Vagina (tissue), 2 donors: ENCODE measurements at regions not wholly inside any gene's neighbourhood (a gene's known extent, or its start where the extent isn't known, plus 50 kb on each side); places are given as distances from the start of the nearest gene placed in this dataset.
"Not testable (repeated sequence)": the region's sequence is repeated elsewhere in the genome, so short reads cannot be mapped to it uniquely, and the experiment has no call there.

Experiments
- DNase-seq, 2 donors: peaks; one replicate each; pipeline ENCODE4 v3.0.0-alpha.2; 2017; ENCODE audit errors: extremely low spot score in 2 of 2
- H3K27ac ChIP-seq: fragments of 200-600 bp; sonication (generic); one replicate; pipeline ENCODE4 v1.5.1; 2019
- H3K27me3 ChIP-seq: fragments of 200-600 bp; sonication (generic); one replicate; pipeline ENCODE4 v1.5.1; 2019
- H3K36me3 ChIP-seq, 2 donors: fragments of 200-600 bp; sonication (generic); one replicate each; pipeline ENCODE4 v1.5.1; 2017 to 2019
- H3K4me1 ChIP-seq: fragments of 200-600 bp; sonication (generic); one replicate; pipeline ENCODE4 v1.5.1; 2019
- H3K4me3 ChIP-seq, 2 donors: fragments of 200-600 bp; sonication (generic); 1 replicate in 1 of 2; 2 replicates in 1 of 2; pipeline ENCODE4 v1.5.1; 2016 to 2019
- H3K9me3 ChIP-seq: fragments of 200-600 bp; sonication (generic); one replicate; pipeline ENCODE4 v1.5.1; 2019
- POLR2A ChIP-seq, 2 donors: fragments of 450-650 bp; IDR thresholded peaks; one replicate each; pipeline ENCODE4 v1.6.1; 2017; ENCODE audit warnings: antibody characterized with exemption in 2 of 2, mild to moderate bottlenecking in 2 of 2, moderate library complexity in 2 of 2
- POLR2AphosphoS5 ChIP-seq, 2 donors: sonication (generic); formaldehyde crosslinking; IDR thresholded peaks; one replicate each; pipeline ENCODE4 v1.9.0; 2017; ENCODE audit warnings: antibody characterized with exemption in 2 of 2, mild to moderate bottlenecking in 2 of 2, low read depth in 1 of 2; ENCODE audit not compliant: insufficient read depth in 1 of 2
- intact Hi-C: fragments of 100-400 bp; cut with DNase I; formaldehyde crosslinking; loops from one replicate; pipeline ENCODE4 v1.15.1; 2023
- TF ChIP-seq, protein P1 (sequence below), 3 experiments: fragments of 450-650 bp in 2 of 3; fragments of 200-600 bp in 1 of 3; sonication (generic) in 1 of 3; IDR thresholded peaks; one replicate each; pipeline ENCODE4 v1.5.1; 2017 to 2019; ENCODE audit warnings: antibody characterized with exemption in 3 of 3, mild to moderate bottlenecking in 2 of 3, moderate library complexity in 2 of 3

DNA sequence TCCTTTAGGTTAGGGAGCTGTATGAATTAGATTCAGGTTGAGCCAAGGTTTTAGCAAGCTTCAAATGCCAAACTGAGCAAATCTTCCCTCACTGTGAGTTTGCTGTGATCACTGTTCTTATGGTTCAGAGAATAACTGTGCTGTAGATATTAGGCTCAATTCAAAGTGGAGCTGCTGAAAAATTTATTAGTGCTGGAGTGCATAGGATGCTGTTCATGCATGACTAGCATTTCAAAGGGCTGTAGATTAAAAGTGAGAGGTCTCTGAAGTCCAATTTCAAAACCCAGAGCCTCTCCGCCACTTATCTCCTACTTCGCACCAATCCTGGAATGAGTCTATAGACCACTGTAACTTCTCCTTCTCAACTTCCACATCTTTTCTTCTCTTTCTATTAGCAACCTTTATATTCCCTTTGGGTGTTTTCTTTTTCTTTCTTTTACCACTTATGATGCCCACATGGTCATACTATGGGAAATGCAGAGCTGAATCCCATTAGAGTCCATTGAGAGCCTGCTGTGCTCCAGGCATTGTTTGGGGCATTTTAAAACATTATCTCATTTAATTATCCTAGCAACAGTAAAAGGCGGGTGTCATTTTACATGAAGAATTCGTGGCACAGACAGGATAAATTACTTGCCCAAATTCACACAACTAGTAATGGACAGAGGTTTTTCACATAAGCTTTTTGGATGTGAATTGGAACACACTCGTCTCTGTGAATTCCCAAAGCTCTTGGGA, 77.5 kb upstream of the EEA1 start:
- DNase-seq = no peak
- intact Hi-C loops = no loop called here
- TF ChIP-seq POLR2A (IDR thresholded peaks at IDR 0.05) = no peak
- no peak overlapping the region for H3K27ac ChIP-seq
- H3K36me3 ChIP-seq = no peaks in the 10 kb centered on the region
- H3K4me1 ChIP-seq = peaks cover 16% of the 10 kb centered on the region
- no peaks in the 10 kb centered on the region for H3K27me3 ChIP-seq
- H3K9me3 ChIP-seq = no peaks in the 10 kb centered on the region
- no peak overlapping the region for H3K4me3 ChIP-seq

DNA sequence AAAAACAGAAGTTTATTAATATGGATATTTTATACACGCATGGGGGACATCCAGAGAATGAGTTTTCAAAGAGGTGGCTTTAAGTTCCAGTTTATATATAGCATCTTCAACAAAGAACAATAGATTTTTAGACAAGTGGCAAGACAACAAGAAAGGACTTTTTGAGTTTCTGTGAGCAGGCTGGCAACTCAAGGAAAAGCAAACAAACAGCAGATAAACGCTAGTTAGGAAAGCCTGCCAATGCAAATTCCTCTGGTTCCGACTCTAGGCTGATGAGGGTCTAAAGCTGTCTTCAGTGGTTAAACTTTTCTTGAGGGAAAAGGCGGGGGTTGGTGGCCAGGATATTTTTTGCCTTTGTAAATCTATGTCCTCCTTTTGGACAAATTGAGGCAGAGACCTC, 78.4 kb upstream of the EEA1 start:
- Histone ChIP-seq H3K4me1 (peaks cover 8% of the 10 kb centered on the region), H3K4me3 (no peak overlapping the region), H3K9me3 (no peaks in the 10 kb centered on the region), H3K36me3 (no peaks in the 10 kb centered on the region), H3K27ac (no peak overlapping the region), H3K27me3 (no peaks in the 10 kb centered on the region)
- DNase-seq = no peak
- intact Hi-C loops = no loop called here
- no peak for TF ChIP-seq POLR2AphosphoS5 (IDR thresholded peaks at IDR 0.05; ENCODE audit: insufficient read depth in 1 of 2, low read depth in 1 of 2)
- TF ChIP-seq POLR2A (IDR thresholded peaks at IDR 0.05) = no peak
- TF ChIP-seq, protein P1, sequence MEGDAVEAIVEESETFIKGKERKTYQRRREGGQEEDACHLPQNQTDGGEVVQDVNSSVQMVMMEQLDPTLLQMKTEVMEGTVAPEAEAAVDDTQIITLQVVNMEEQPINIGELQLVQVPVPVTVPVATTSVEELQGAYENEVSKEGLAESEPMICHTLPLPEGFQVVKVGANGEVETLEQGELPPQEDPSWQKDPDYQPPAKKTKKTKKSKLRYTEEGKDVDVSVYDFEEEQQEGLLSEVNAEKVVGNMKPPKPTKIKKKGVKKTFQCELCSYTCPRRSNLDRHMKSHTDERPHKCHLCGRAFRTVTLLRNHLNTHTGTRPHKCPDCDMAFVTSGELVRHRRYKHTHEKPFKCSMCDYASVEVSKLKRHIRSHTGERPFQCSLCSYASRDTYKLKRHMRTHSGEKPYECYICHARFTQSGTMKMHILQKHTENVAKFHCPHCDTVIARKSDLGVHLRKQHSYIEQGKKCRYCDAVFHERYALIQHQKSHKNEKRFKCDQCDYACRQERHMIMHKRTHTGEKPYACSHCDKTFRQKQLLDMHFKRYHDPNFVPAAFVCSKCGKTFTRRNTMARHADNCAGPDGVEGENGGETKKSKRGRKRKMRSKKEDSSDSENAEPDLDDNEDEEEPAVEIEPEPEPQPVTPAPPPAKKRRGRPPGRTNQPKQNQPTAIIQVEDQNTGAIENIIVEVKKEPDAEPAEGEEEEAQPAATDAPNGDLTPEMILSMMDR (IDR thresholded peaks at IDR 0.05) = no peak

DNA sequence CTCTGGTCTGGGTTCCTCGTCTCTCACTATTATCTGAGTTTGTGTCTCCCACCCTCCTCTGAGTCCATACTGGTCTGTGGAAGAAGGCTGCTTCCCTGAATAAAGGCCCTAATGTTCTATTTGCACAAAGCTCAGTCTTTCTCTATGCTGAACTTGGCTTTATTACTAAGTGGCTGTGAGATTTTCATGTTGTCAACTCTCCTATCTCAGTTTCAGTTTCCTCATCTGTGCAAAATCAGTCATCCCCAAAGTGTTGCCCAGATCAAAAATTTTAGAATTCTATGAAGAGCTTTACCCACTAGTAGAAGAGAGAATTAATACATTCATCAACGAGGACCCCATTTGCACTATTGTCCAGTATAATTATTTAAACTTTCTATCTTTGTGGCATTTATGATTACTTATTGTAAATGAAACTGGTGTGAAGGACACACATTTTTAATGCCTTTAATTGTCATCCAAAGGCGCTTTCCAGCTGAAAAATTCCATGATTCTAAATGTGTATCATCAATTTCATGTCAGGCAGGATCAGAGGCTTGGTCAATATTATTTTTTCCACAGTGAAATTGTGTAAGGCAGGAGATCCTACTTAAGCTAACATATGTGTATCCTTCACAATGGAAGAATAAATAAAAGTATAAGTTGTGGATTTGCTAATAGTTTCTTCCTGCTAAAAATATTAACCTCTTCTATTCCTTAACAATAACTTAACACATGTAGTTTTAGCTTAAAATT, 79.1 kb upstream of the EEA1 start:
- Histone ChIP-seq H3K27me3 (no peaks in the 10 kb centered on the region), H3K4me3 (no peak overlapping the region), H3K36me3 (no peaks in the 10 kb centered on the region), H3K27ac (no peak overlapping the region), H3K9me3 (no peaks in the 10 kb centered on the region), H3K4me1 (peaks cover 1% of the 10 kb centered on the region)
- TF ChIP-seq, protein P1 (IDR thresholded peaks at IDR 0.05) = no peak
- no peak for TF ChIP-seq POLR2AphosphoS5 (IDR thresholded peaks at IDR 0.05; ENCODE audit: insufficient read depth in 1 of 2, low read depth in 1 of 2)
- TF ChIP-seq POLR2A (IDR thresholded peaks at IDR 0.05) = no peak
- intact Hi-C loops = no loop called here
- DNase-seq = no peak

DNA sequence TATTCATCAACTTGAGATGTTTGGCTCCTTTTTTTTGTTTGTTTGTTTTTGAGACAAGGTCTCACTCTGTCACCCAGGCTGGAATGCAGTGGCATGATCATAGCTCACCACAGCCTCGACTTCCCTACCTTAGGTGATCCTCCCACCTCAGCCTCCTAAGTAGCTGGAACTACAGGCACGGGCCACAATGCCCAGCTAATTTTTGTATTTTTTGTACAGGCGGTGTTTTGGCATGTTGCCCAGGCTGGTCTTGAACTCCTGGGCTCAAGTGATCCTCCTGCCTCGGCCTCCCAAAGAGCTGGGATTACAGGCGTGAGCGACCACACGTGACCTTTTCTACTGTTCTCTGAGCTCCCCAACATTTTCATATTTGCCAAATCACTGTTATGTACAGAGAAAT, 79.8 kb upstream of the EEA1 start:
- H3K9me3 ChIP-seq, intact Hi-C loops, H3K36me3 ChIP-seq, DNase-seq, H3K4me3 ChIP-seq, H3K27ac ChIP-seq, H3K27me3 ChIP-seq, H3K4me1 ChIP-seq: not testable (repeated sequence)

DNA sequence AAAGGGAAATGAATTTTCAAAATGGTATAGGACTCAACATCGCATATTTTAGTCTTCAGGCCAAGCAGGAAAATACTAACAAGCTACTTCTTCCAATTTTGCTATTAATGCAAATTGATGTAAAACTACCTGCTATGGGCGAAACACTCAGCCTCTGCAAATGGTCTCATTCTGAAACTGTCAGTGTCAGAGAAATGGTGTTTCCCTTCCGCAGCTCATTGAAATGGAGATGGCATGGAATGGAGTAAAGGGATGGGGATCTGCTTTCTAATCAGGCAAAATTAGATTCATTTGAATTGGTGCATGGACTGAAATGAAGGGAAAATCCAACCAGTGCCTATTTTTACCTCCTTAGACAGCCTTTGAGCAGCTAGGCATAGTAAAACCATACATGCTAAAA, 80.4 kb upstream of the EEA1 start:
- intact Hi-C loops = no loop called here
- Histone ChIP-seq H3K4me1 (no peaks in the 10 kb centered on the region), H3K27me3 (no peaks in the 10 kb centered on the region), H3K27ac (no peak overlapping the region), H3K9me3 (no peaks in the 10 kb centered on the region), H3K36me3 (no peaks in the 10 kb centered on the region), H3K4me3 (no peak overlapping the region)
- no peak for TF ChIP-seq POLR2A (IDR thresholded peaks at IDR 0.05)
- TF ChIP-seq POLR2AphosphoS5 (IDR thresholded peaks at IDR 0.05; ENCODE audit: insufficient read depth in 1 of 2, low read depth in 1 of 2) = no peak
- TF ChIP-seq, protein P1 (IDR thresholded peaks at IDR 0.05) = no peak
- no peak for DNase-seq

DNA sequence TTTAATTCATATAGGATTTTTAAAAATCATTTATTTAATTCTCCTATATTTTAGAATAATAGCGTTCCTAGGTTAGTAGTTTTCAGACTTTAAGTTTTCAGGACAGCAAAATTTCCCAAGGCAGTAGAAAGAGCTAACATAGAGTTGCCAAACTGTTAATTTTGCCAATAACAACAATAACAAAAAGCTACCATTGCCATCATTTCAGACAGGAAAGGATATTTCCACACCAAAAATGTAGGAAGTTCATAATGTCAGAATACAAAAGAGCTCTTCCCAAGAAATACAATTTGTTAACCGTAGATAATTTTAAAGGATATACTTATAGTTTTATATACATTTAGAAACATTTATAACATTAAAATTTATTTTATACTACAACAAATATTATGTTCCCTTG, 81.4 kb upstream of the EEA1 start:
- Histone ChIP-seq H3K36me3 (no peaks in the 10 kb centered on the region), H3K4me1 (no peaks in the 10 kb centered on the region), H3K9me3 (no peaks in the 10 kb centered on the region), H3K4me3 (no peak overlapping the region), H3K27ac (no peak overlapping the region), H3K27me3 (no peaks in the 10 kb centered on the region)
- DNase-seq = no peak
- intact Hi-C loops = no loop called here
- TF ChIP-seq POLR2A (IDR thresholded peaks at IDR 0.05) = no peak
- no peak for TF ChIP-seq POLR2AphosphoS5 (IDR thresholded peaks at IDR 0.05; ENCODE audit: insufficient read depth in 1 of 2, low read depth in 1 of 2)
- TF ChIP-seq, protein P1 (IDR thresholded peaks at IDR 0.05) = no peak
